Jurkat, Clone E6-1 (cell line): ENCODE measurements at regions not wholly inside any gene's neighbourhood (a gene's known extent, or its start where the extent isn't known, plus 50 kb on each side); places are given as distances from the start of the nearest gene placed in this dataset.
"Not testable (repeated sequence)": the region's sequence is repeated elsewhere in the genome, so short reads cannot be mapped to it uniquely, and the experiment has no call there.

Source experiments
- DNase-seq: peaks from one replicate; pipeline ENCODE4 v3.0.0-alpha.2; 2011; ENCODE audit warnings: low read depth, low spot score
- H3K4me3 ChIP-seq: 2 replicates; pipeline ENCODE4 v1.5.1; 2011; ENCODE audit warnings: mild to moderate bottlenecking, low read length, control low read depth, moderate library complexity

DNA sequence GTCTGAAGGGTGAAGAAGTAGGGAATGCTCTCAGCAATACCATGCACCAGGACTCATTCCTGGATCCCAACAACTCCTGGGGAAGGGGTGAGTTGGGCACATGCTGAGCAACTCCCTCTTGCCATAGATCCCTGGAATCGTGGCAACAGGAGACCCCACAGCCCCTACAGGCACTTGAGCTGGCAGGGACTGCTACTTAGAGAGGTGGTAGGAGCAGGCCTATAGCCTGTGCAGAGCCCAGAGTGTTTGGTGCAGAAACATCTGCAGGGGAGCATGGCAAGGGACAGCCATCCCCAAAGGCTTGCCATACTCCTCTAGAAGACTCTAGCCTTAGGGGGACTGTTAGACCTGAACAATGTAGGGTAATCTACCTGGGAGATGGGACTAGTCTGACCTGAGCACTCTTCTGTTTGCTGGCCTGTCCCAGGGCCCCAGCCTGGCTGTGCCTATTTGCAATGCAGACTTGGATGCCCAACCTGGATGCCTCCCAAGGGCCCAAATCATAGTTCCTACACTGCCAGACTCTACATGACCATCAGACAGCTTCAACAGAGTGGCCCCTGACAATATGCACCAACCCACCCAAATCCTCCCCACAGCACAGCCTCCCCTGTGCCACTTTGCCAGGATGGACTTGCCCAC is 568.6 kb upstream of the KIF2B start:
- no peak overlapping the region for H3K4me3 ChIP-seq

GRCh38 chr17:53249036-53249435 is 573.7 kb upstream of the KIF2B start:
- H3K4me3 ChIP-seq: no peak overlapping the region

More for the DNA sequence above, 568.6 kb upstream of the KIF2B start:
- no peak for DNase-seq

DNA sequence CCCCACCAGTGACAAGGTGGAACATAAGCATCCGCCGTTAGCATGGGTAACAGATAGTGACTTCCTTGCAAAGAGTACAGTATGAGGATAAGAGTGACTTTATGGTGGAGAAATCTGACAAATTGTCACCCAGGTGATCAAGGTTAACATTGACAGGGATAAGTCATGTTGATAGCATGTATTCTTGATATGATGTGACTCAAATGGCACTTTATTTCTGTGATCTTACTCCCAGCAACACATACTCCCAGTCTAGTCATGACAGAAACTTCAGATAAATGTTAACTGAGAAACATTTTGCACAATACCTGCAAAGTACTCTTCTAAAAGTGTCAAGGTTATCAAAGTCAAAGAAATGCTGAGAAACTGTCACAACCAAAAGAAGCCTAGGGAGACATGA is 588.6 kb upstream of the KIF2B start:
- no peak overlapping the region for H3K4me3 ChIP-seq
- DNase-seq: no peak

More at GRCh38 chr17:53249036-53249435, 573.7 kb upstream of the KIF2B start:
- no peak for DNase-seq

- no peak overlapping the region for H3K4me3 ChIP-seq
- no peak for DNase-seq
Observed at GRCh38 chr17:53227514-53227913, 595.2 kb upstream of the KIF2B start.

DNA sequence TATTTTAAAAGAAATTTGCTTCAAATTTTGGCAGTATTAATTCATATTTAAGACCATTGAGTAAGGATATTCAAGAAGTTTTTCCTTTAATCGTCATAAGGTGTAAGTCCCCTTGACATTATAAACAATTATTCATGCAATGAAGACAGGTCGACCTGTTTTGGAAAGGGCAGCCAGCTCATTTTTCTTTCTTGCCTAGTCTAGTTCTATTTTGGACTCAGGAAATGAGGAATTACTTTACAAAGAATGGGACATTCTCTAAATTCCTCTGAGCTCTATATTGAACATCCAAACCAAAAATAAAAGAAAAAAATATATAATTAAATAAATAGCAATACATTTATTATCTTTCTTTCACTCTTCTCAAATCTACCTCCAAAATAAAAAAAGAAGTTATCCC is 595.6 kb upstream of the KIF2B start:
- H3K4me3 ChIP-seq: no peak overlapping the region
- DNase-seq: no peak

GRCh38 chr17:53219821-53220220 is 602.9 kb upstream of the KIF2B start:
- H3K4me3 ChIP-seq: no peak overlapping the region
- no peak for DNase-seq

GRCh38 chr17:53218723-53219122 is 604.0 kb upstream of the KIF2B start:
- no peak for DNase-seq
- no peak overlapping the region for H3K4me3 ChIP-seq

GRCh38 chr17:53217311-53217710 is 605.4 kb upstream of the KIF2B start:
- H3K4me3 ChIP-seq: no peak overlapping the region
- DNase-seq: no peak

GRCh38 chr17:53208935-53209334 is 613.8 kb upstream of the KIF2B start:
- not testable (repeated sequence) for DNase-seq, H3K4me3 ChIP-seq

- no peak overlapping the region for H3K4me3 ChIP-seq
- DNase-seq: no peak
Observed at GRCh38 chr17:53193044-53193443, 629.7 kb upstream of the KIF2B start.

DNA sequence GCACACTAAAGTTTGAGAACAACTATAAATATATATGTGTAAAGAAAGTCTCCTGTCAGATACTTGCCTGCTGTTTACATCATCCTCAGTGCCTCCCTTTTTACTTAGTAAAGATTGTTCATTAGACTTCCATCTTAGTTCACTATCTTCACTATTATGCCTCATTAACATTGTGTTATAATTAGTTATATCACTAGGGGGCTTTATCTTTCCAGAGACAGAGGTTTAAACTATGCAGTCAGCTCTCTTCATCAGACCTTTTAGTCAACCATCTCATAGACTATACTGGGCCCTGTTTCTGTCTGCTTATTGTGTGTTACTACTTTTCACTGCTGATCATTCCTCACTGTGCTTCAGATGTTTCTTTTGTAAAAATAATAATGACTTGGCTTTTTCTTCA is 630.8 kb upstream of the KIF2B start:
- DNase-seq: peak; percentile 3
- no peak overlapping the region for H3K4me3 ChIP-seq

GRCh38 chr17:53186001-53186400 is 636.7 kb upstream of the KIF2B start:
- no peak for DNase-seq
- H3K4me3 ChIP-seq: no peak overlapping the region

DNA sequence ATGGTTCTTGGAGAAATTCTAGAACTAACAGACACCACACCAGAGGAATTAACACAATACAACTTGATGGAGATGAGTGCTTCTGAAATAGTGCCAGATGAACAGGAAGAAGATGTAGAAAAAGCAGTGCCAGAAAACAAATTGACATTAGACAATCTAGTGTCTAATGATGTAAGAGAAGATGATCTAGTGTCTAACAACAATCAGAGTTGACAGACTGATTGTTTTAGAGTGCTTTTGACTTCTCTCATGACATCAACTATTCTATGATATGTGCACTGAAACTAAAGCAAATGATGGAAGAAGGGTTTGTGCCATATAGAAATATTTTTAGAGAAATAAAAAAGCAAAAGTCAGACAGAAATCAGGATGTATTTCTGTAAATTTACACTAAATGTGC is 646.1 kb upstream of the KIF2B start:
- H3K4me3 ChIP-seq: no peak overlapping the region

DNA sequence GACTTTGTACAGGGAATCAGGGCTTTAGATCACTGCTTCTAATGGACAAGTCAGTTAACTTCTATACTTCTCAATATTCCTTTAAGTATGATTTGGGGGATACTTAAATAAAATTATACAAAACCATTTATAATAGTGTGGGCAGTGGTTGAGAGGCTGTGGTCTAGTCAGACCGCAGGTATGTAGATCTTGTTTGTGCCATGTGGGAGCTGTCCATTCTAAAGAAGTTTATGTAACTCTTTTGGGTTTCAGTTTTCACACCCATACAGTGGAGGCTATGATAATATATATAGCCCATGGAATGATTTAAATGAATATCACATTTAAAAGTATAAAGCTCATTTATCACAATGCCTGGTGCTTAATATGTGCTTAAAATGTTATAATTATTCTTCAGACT is 654.3 kb upstream of the KIF2B start:
- no peak overlapping the region for H3K4me3 ChIP-seq
- DNase-seq: no peak

More for the DNA sequence above, 646.1 kb upstream of the KIF2B start:
- no peak for DNase-seq

GRCh38 chr17:53166731-53167130 is 656.0 kb upstream of the KIF2B start:
- no peak for DNase-seq
- H3K4me3 ChIP-seq: no peak overlapping the region

DNA sequence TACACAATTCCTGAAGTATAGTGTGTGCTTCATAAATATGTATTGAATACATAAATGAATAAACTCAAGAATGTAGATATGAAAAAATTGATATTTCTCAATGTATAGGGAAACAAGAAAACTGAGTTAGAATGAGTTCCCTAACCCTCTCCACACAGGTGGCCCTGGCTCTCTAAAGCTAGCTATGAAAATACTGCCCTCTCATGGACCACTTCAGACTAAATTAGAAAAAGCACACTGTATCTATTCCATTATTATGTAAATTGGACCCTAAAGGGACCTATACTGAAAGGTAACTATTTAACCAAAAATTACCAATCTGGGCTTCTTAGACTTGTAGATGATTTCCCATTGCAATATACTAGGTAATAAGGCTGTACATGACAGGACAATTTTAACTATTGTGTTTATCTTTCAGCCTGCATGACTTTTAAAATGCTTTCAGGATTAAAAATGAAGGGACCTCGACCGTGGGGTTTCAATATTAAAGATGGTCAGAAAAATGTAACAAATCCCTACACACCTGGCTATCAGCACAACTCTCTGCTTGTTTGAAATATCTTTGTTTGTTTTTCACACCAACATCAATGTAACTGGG is 672.5 kb upstream of the KIF2B start:
- H3K4me3 ChIP-seq: no peak overlapping the region
- no peak for DNase-seq

DNA sequence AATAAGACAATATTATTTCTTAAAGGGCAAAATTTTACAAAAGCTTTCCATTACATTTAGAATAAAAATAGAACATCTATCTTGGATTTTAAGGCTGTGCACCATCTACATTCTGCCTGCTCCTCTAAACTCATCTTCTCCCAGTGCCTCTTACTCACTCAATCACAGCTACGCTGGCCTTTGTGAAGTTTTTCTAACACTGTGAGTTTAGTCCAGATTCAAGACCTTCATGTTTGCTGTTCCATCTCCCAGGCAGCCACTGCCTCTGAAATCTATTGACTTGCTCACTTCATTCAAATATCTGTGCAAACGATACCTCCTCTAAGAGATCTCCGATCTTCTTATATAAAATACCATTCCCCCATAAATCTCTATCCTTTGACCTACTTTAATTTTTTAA is 673.4 kb upstream of the KIF2B start:
- DNase-seq: no peak
- H3K4me3 ChIP-seq: no peak overlapping the region

DNA sequence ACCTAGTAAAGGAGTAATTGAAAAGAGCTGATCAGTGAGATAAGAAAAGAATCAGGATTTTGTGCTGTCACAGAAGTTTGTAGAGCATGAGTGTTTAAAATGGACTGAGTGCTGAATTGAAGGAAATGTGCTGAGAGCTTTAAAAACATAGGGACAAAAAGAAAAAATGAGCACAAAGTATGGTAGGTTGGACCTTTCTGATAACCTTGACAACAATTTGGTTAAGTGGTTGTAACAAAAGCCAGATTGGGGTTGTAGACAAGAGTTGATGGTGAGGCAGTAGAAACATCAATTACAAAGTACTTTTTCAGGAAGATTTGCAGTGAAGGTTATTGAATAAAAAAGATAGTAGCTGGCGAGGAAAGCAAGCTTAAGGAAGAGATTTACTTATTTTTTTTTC is 674.7 kb upstream of the KIF2B start:
- DNase-seq: no peak
- no peak overlapping the region for H3K4me3 ChIP-seq

DNA sequence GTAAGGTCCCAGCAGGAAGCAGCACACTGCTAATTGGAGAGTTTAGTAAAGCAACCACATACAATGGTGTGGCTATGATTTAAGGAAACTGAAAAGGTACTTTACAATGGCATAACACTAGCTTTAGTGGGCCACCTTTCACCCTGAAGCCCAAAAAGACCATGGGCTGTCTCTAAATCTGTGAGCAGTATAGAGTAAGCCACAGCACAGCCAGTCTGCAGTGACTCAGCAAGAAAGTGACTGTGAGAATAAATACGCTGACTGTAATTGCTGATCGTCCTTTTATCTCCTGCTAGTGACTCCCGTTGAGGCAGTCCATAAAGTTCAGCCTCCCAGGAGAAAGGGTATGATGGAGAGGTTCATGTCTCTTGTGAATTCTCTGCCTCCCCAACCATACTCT is 679.8 kb upstream of the KIF2B start:
- H3K4me3 ChIP-seq: no peak overlapping the region
- DNase-seq: no peak

DNA sequence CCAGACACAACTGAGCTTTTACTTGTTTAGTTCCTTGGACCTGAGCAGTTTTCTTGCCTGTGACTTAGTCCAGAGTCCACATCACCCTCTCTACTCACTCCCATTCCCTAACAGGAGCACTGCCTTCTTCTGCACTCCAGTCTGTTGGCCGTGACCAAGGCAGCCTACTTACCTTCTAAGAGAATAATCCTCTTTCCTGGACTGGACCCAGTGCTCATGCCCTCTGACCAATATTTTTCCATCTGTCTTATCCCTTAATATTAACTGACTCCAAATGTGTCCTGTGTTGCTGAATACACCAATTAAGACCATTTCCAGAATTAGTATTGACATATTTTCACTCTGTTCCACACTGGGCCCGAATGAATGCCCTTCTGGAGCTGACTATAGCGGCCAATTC is 681.0 kb upstream of the KIF2B start:
- DNase-seq: no peak
- H3K4me3 ChIP-seq: no peak overlapping the region

DNA sequence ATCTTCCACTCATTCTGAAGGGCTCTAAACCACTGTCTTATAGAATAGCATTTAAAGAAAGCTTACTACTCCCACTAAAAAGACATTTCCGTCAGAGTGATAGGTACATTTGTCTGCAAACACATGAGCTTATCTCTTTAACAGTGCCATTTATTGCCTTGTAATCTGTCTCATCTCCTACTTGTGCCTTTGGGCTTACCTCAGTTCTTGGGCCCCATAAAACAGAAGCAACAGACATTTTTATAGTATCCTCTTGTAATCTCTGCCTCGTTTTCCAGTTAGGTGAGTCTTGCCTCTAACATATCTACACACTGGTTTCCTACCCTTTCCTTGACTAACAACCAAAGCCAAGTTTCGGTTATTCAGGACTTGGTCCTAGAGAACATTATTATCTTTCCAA is 681.4 kb upstream of the KIF2B start:
- no peak for DNase-seq
- no peak overlapping the region for H3K4me3 ChIP-seq
